HT-29 (cell line): ENCODE measurements at regions not wholly inside any gene's neighbourhood (a gene's known extent, or its start where the extent isn't known, plus 50 kb on each side); places are given as distances from the start of the nearest gene placed in this dataset.
"Not testable (repeated sequence)": the region's sequence is repeated elsewhere in the genome, so short reads cannot be mapped to it uniquely, and the experiment has no call there.

Experiments
- DNase-seq: peaks from one replicate; pipeline ENCODE4 v3.0.0-alpha.2; 2015; ENCODE audit warnings: low spot score

GRCh38 chr3:18190646-18191045 lies 234.5 kb downstream of the SATB1 start:
- DNase-seq, result no peak

- DNase-seq, result no peak
Observed at GRCh38 chr3:18189282-18190050, 235.7 kb downstream of the SATB1 start.

GRCh38 chr3:18188491-18188890 lies 236.6 kb downstream of the SATB1 start:
- DNase-seq, result no peak

GRCh38 chr3:18185624-18186023 lies 239.5 kb downstream of the SATB1 start:
- no peak for DNase-seq

GRCh38 chr3:18182923-18183322 lies 242.2 kb downstream of the SATB1 start:
- not testable (repeated sequence) for DNase-seq

GRCh38 chr3:18179521-18179920 lies 245.6 kb downstream of the SATB1 start:
- DNase-seq, result no peak

- DNase-seq, result no peak
Observed at GRCh38 chr3:18177271-18177670, 247.9 kb downstream of the SATB1 start.

- DNase-seq, result not testable (repeated sequence)
Observed at GRCh38 chr3:18173891-18174290, 251.2 kb downstream of the SATB1 start.

GRCh38 chr3:18159681-18160080 lies 265.5 kb downstream of the SATB1 start:
- DNase-seq, result no peak

- peak; percentile 86 for DNase-seq
Observed at GRCh38 chr3:18153571-18154173, 271.5 kb downstream of the SATB1 start.

- no peak for DNase-seq
Observed at GRCh38 chr3:18151199-18151598, 273.9 kb downstream of the SATB1 start.

- no peak for DNase-seq
Observed at GRCh38 chr3:18149935-18150334, 275.2 kb downstream of the SATB1 start.

GRCh38 chr3:18149386-18149785 lies 275.8 kb downstream of the SATB1 start:
- no peak for DNase-seq

- DNase-seq, result no peak
Observed at GRCh38 chr3:18144571-18144970, 280.6 kb downstream of the SATB1 start.

- no peak for DNase-seq
Observed at GRCh38 chr3:18143258-18143780, 281.8 kb downstream of the SATB1 start.

GRCh38 chr3:18137958-18138357 lies 287.2 kb downstream of the SATB1 start:
- DNase-seq, result no peak

- no peak for DNase-seq
Observed at GRCh38 chr3:18135060-18135814, 289.9 kb downstream of the SATB1 start.

GRCh38 chr3:18134386-18135059 lies 290.6 kb downstream of the SATB1 start:
- DNase-seq, result no peak

GRCh38 chr3:18132991-18133390 lies 292.1 kb downstream of the SATB1 start:
- DNase-seq, result no peak

GRCh38 chr3:18127859-18128681 lies 297.1 kb downstream of the SATB1 start:
- DNase-seq, result no peak
